A549 (cell line): ENCODE measurements at regions not wholly inside any gene's neighbourhood (a gene's known extent, or its start where the extent isn't known, plus 50 kb on each side); places are given as distances from the start of the nearest gene placed in this dataset.

Source experiments
- ATAC-seq, 2 experiments: fragments of 200-7000 bp in 1 of 2; fragments of >200 bp in 1 of 2; cut with Nextera tagmentation in 1 of 2; cut with Tn5 transposase in 1 of 2; 3 replicates each; pipeline versions ENCODE4 v1.8.0 to v1.9.1; 2018 to 2020; ENCODE audit warnings: mild to moderate bottlenecking in 1 of 2, moderate library complexity in 1 of 2
- CTCF ChIA-PET: fragments of 300-600 bp; sonication (Branson Sonifier 250); formaldehyde crosslinking; extraction: SDS; loops from one replicate; lab custom pipeline; 2021; ENCODE audit warnings: antibody characterized with exemption, inconsistent platforms; lab: Yijun Ruan, JAX
- POLR2A ChIA-PET: fragments of 350-600 bp; formaldehyde crosslinking; extraction: SDS; loops from one replicate; lab custom pipeline; 2021; ENCODE audit warnings: antibody characterized with exemption, inconsistent platforms; lab: Yijun Ruan, JAX
- DNase-seq, 2 experiments: peaks; one replicate each; pipeline versions ENCODE4 v3.0.0 to v3.0.0-alpha.2; 2011 to 2016; ENCODE audit warnings: low read depth in 1 of 2, low spot score in 1 of 2
- FAIRE-seq: peaks from 2 replicates; lab custom pipeline; 2011; peaks lifted over from hg19 to GRCh38; lab: Jason Lieb, UNC
- H3K27ac ChIP-seq, 2 experiments: fragments of >200 bp; sonication (Bioruptor Twin); formaldehyde crosslinking; 3 replicates each; pipeline ENCODE4 v1.5.1; 2016 to 2017
- H3K4me1 ChIP-seq: fragments of >200 bp; sonication (Bioruptor Twin); formaldehyde crosslinking; 3 replicates; pipeline ENCODE4 v1.6.1; 2016
- H3K4me2 ChIP-seq: fragments of >200 bp; sonication (Bioruptor Twin); formaldehyde crosslinking; 3 replicates; pipeline ENCODE4 v1.6.1; 2016
- H3K4me3 ChIP-seq: fragments of >200 bp; sonication (Bioruptor Twin); formaldehyde crosslinking; 3 replicates; pipeline ENCODE4 v1.5.1; 2016
- H3K9me3 ChIP-seq: fragments of >200 bp; sonication (Bioruptor Twin); formaldehyde crosslinking; 3 replicates; pipeline ENCODE4 v1.6.1; 2016
- ATOH8 ChIP-seq: fragments of 250-450 bp; sonication (Bioruptor Pico); IDR thresholded peaks from 2 replicates; pipeline ENCODE4 v1.5.0; 2020; ENCODE audit warnings: low read depth, mild to moderate bottlenecking, moderate library complexity
- BCL3 ChIP-seq: fragments of >200 bp; sonication (Bioruptor Twin); formaldehyde crosslinking; IDR thresholded peaks from 3 replicates; pipeline ENCODE4 v1.6.1; 2016
- BHLHE40 ChIP-seq: IDR thresholded peaks from 2 replicates; pipeline ENCODE4 v1.6.1; 2012; ENCODE audit warnings: low read depth, low read length, inconsistent platforms
- CBX2 ChIP-seq: fragments of 200-600 bp; sonication (generic); IDR thresholded peaks from 2 replicates; pipeline ENCODE4 v1.6.1; 2016; ENCODE audit warnings: low read depth, mild to moderate bottlenecking, borderline replicate concordance
- CHD4 ChIP-seq: fragments of 200-600 bp; sonication (generic); IDR thresholded peaks from 2 replicates; pipeline ENCODE4 v1.6.1; 2016; ENCODE audit warnings: antibody characterized with exemption, mild to moderate bottlenecking, borderline replicate concordance
- EHMT2 ChIP-seq: fragments of 200-600 bp; sonication (generic); IDR thresholded peaks from 2 replicates; pipeline ENCODE4 v1.6.1; 2016; ENCODE audit warnings: antibody characterized with exemption, low read depth, mild to moderate bottlenecking, moderate library complexity
- ESRRA ChIP-seq: fragments of 150-350 bp; IDR thresholded peaks from 2 replicates; pipeline ENCODE4 v1.6.1; 2014; ENCODE audit warnings: mild to moderate bottlenecking, low read length, borderline replicate concordance
- FOSB ChIP-seq: fragments of 250-450 bp; sonication (Bioruptor Pico); IDR thresholded peaks from 2 replicates; pipeline ENCODE4 v1.5.0; 2020; ENCODE audit warnings: mild to moderate bottlenecking, moderate library complexity
- GATA3 ChIP-seq: IDR thresholded peaks from 2 replicates; pipeline ENCODE4 v1.6.1; 2012; ENCODE audit warnings: borderline replicate concordance
- HES2 ChIP-seq: fragments of >200 bp; sonication (Bioruptor Twin); formaldehyde crosslinking; IDR thresholded peaks from 2 replicates; pipeline ENCODE4 v1.6.1; 2016
- HOXA7 ChIP-seq: fragments of 250-450 bp; sonication (Bioruptor Pico); IDR thresholded peaks from 2 replicates; pipeline ENCODE4 v1.5.0; 2020; ENCODE audit warnings: mild to moderate bottlenecking, moderate library complexity
- JUNB ChIP-seq: fragments of >200 bp; sonication (Bioruptor Twin); formaldehyde crosslinking; IDR thresholded peaks from 2 replicates; pipeline ENCODE4 v1.6.1; 2016
- KDM1A ChIP-seq: fragments of 200-600 bp; sonication (generic); IDR thresholded peaks from 2 replicates; pipeline ENCODE4 v1.6.1; 2016; ENCODE audit warnings: low read depth, mild to moderate bottlenecking
- MAFK ChIP-seq: fragments of 450-650 bp; IDR thresholded peaks from 2 replicates; pipeline ENCODE4 v1.6.1; 2014; ENCODE audit not compliant: partially characterized antibody
- MAX ChIP-seq: IDR thresholded peaks from 2 replicates; pipeline ENCODE4 v1.6.1; 2012
- MYC ChIP-seq: IDR thresholded peaks from 2 replicates; pipeline ENCODE4 v1.6.1; 2012; ENCODE audit warnings: mild to moderate bottlenecking, inconsistent platforms, low read length, improper control_type of control experiment, borderline replicate concordance
- NPAS2 ChIP-seq: fragments of 250-450 bp; sonication (Bioruptor Pico); IDR thresholded peaks from 2 replicates; pipeline ENCODE4 v1.8.0; 2022; ENCODE audit warnings: mild to moderate bottlenecking, moderate library complexity, borderline replicate concordance
- RARB ChIP-seq: fragments of 250-450 bp; sonication (Bioruptor Pico); IDR thresholded peaks from 2 replicates; pipeline ENCODE4 v1.8.0; 2021; ENCODE audit warnings: mild to moderate bottlenecking, moderate library complexity
- REST ChIP-seq: fragments of 200-600 bp; sonication (generic); IDR thresholded peaks from 2 replicates; pipeline ENCODE4 v1.6.1; 2016; ENCODE audit warnings: antibody characterized with exemption, mild to moderate bottlenecking, moderate library complexity
- RFX5 ChIP-seq: fragments of 450-650 bp; IDR thresholded peaks from 2 replicates; pipeline ENCODE4 v1.7.1; 2014; ENCODE audit warnings: antibody characterized with exemption, mild to moderate bottlenecking, moderate library complexity
- RNF2 ChIP-seq: fragments of 200-600 bp; sonication (generic); IDR thresholded peaks from 2 replicates; pipeline ENCODE4 v1.6.1; 2016; ENCODE audit warnings: low read depth, mild to moderate bottlenecking, antibody characterized with exemption, moderate library complexity, borderline replicate concordance
- SMC3 ChIP-seq: fragments of >200 bp; sonication (Bioruptor Twin); formaldehyde crosslinking; IDR thresholded peaks from 3 replicates; pipeline ENCODE4 v1.6.1; 2018; ENCODE audit warnings: inconsistent platforms
- SREBF2 ChIP-seq: fragments of 450-650 bp; IDR thresholded peaks from 2 replicates; pipeline ENCODE4 v1.6.1; 2014; ENCODE audit warnings: mild to moderate bottlenecking, moderate library complexity
- TFCP2L1 ChIP-seq: fragments of 250-450 bp; sonication (Bioruptor Pico); IDR thresholded peaks from 2 replicates; pipeline ENCODE4 v1.5.0; 2021; ENCODE audit warnings: mild to moderate bottlenecking
- TP53 ChIP-seq: fragments of 250-450 bp; sonication (Bioruptor Pico); IDR thresholded peaks from 2 replicates; pipeline ENCODE4 v1.5.0; 2021; ENCODE audit warnings: mild to moderate bottlenecking, moderate library complexity
- ZFP36 ChIP-seq: fragments of 450-650 bp; IDR thresholded peaks from 2 replicates; pipeline ENCODE4 v1.6.1; 2014; ENCODE audit warnings: borderline replicate concordance; ENCODE audit not compliant: partially characterized antibody
- WGBS: methylation state at CpG from one replicate; pipeline ENCODE4 v1.1.6; 2017; ENCODE audit errors: missing lambda C conversion rate; 5-methylcytosine and 5-hydroxymethylcytosine counted together

- no peak for TF ChIP-seq RFX5
- TF ChIP-seq MAX, result no peak
- TF ChIP-seq BCL3, result no peak
These were observed 73.4 kb upstream of the GTSF1L start (continued) for GRCh38 chr20:43800186-43800585.

DNA sequence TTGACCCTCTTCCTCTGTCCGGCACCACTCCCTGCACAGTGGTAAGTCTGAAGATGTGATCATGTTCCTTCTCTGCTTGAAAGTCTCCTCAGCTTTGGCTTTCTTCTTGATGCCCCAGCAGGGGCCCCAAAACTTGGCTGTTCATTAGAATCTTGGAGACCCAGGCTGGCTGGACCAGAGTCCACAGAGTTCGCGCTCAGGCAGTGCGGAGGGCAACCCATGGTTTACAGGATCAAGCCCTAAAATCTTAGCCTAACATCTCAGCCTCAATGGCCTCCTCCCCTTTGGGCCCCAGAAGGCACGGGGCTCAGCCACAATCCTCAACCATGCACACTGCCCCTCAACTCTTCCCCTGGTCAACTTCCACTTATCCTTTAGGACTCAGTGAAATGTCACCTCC is 72.9 kb upstream of the GTSF1L start:
- Histone ChIP-seq H3K9me3 (peaks cover 17% of the 10 kb centered on the region; the same call in 2 of the 3 replicates), H3K4me1 (no peaks in the 10 kb centered on the region), H3K27ac (no peak overlapping the region)
- ATAC-seq, result no peak
- POLR2A ChIA-PET, result no interaction called here
- FAIRE-seq, result no peak
- DNase-seq, result no peak
- TF ChIP-seq MAFK (no peak), FOSB (CRISPR knock-in tag) (no peak), TP53 (no peak), ESRRA (no peak), HES2 (no peak), REST (no peak), KDM1A (no peak), ATOH8 (CRISPR knock-in tag) (no peak), EHMT2 (no peak), TFCP2L1 (CRISPR knock-in tag) (no peak), CHD4 (no peak), SMC3 (no peak), GATA3 (no peak), RARB (no peak), SREBF2 (no peak)
- TF ChIP-seq, all 56 proteins: peak for 0
- CTCF ChIA-PET, result interaction anchor here (3.0 kb wide), 1 partner anchor 50 kb away, joined by 10 read pairs; no protein-coding TSS in a partner anchor
- WGBS, result 58% methylated on average over 5 of the region's 5 CpGs
- H3K4me3 ChIP-seq, result no peak overlapping the region
- no peak overlapping the region for H3K4me2 ChIP-seq

- CTCF ChIA-PET, result interaction anchor here (3.0 kb wide), 1 partner anchor 49 kb away, joined by 10 read pairs; no protein-coding TSS in a partner anchor
- Histone ChIP-seq H3K9me3 (peaks cover 12% of the 10 kb centered on the region; the same call in 2 of the 3 replicates), H3K4me2 (no peak overlapping the region), H3K27ac (no peak overlapping the region), H3K4me3 (no peak overlapping the region), H3K4me1 (no peaks in the 10 kb centered on the region)
- no peak for ATAC-seq
- FAIRE-seq, result no peak
- no peak for TF ChIP-seq MAFK
- TF ChIP-seq MYC, result no peak
- TF ChIP-seq ZFP36, result no peak
- no peak for TF ChIP-seq CBX2
- TF ChIP-seq RARB, result no peak
- TF ChIP-seq NPAS2 (CRISPR knock-in tag), result no peak
- no peak for TF ChIP-seq BHLHE40
- TF ChIP-seq SMC3, result no peak
- no peak for TF ChIP-seq HOXA7 (CRISPR knock-in tag)
- TF ChIP-seq RFX5, result no peak
- no peak for TF ChIP-seq JUNB
- no peak for TF ChIP-seq BCL3
- TF ChIP-seq RNF2, result no peak
- DNase-seq, result no peak
- WGBS, result 46% methylated on average over 11 of the region's 11 CpGs
- POLR2A ChIA-PET, result no interaction called here
These were observed 72.4 kb upstream of the GTSF1L start for GRCh38 chr20:43799150-43799711.
